ENCODE measurements at regions not wholly inside any gene's neighbourhood (a gene's known extent, or its start where the extent isn't known, plus 50 kb on each side); places are given as distances from the start of the nearest gene placed in this dataset.

- TF ChIP-seq POLR2AphosphoS5 (IDR thresholded peaks at IDR 0.05; ENCODE audit: borderline replicate concordance, low read depth, low read length): no peak
- TF ChIP-seq EZH2 (IDR thresholded peaks at IDR 0.05): no peak
These were observed 98.5 kb downstream of the HDGFL1 start for GRCh38 chr6:22667855-22668254.
